ENCODE measurements at regions not wholly inside any gene's neighbourhood (a gene's known extent, or its start where the extent isn't known, plus 50 kb on each side); places are given as distances from the start of the nearest gene placed in this dataset.

DNA sequence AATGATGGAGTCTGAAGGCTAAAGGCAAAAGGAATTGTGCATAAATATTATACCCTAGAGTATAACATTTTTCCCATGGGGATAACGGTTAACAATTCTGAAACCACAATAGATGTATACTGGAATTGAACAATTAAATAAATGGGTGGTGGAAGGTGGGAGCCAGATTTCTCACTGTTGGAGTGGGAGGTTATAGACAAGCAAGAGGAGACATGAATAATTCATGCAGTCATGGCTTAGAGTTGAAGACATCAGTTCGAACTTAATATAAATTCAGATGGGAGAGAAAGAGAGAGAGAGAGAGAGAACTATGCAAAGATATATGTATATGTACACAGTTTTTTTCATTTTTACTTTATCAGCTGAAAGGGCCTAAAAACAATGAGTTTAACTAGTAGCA, 523.9 kb downstream of the FOXG1 start:
- no peak for DNase-seq
- no peak for TF ChIP-seq GATA1 (IDR thresholded peaks at IDR 0.05; ENCODE audit: low read depth, low read length)
- TF ChIP-seq POLR2A (IDR thresholded peaks at IDR 0.05; ENCODE audit: low read length), result no peak

DNA sequence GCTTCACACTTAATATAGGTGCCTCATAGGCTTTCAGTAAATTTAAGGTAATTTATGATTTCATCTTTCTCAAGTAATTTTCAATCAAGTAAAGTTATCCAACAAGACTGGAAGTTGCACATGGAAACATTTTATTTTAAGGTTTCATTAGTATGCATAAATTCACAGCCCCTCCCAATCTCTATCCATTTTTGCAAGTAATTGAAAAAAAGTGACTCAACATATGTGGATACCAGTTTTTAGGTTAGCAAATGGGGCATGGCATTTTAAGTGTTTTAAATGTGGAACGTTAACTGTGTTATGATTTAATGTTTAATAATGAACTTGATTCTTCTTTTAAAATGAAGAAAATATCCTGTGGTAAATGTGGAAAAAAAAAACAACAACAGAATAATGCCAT, 532.8 kb downstream of the FOXG1 start:
- no peak for DNase-seq
- TF ChIP-seq GATA1 (IDR thresholded peaks at IDR 0.05; ENCODE audit: low read depth, low read length) (no peak), POLR2A (IDR thresholded peaks at IDR 0.05; ENCODE audit: low read length) (no peak)

DNA sequence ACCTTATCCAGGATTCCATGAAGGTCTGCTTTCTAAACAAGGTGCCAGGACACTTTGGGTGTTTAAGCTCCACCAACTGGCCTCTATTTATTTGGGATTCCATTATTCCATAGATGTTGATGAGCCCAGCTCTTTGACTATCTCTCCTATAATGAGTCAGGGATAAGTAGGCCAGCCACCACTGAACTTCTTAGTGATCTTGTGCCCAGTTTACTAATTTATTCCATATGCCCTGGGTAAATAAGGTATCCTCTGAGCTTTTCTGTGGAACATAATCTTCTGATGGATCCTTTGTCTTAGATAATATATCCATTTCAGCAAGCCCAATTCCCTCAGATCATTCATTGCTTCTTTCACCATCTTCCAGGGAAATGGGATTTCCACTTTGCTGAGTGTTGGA, 535.0 kb downstream of the FOXG1 start:
- TF ChIP-seq GATA1 (IDR thresholded peaks at IDR 0.05; ENCODE audit: low read depth, low read length) (no peak), POLR2A (IDR thresholded peaks at IDR 0.05; ENCODE audit: low read length) (no peak)
- no peak for DNase-seq

DNA sequence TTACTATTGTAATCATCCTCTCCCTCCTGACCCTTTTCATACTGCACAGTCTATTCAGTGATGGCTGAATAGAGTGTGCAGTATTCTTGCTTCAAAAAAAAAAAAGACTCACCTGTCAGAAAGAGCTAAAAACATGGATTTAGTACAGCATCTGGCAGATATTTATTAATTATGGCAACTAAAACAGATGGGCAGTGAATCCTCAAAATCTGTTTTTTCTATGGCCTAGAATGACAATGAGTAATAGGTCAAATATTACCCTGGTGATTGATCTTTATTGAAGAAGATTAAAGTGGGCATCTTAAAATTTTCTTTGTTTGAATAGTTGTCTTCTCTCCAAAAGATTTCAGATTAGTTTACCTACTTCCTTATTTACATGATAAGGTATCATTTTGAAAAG, 543.6 kb downstream of the FOXG1 start:
- no peak for DNase-seq
- TF ChIP-seq POLR2A (IDR thresholded peaks at IDR 0.05; ENCODE audit: low read length) (no peak), GATA1 (IDR thresholded peaks at IDR 0.05; ENCODE audit: low read depth, low read length) (no peak)

DNA sequence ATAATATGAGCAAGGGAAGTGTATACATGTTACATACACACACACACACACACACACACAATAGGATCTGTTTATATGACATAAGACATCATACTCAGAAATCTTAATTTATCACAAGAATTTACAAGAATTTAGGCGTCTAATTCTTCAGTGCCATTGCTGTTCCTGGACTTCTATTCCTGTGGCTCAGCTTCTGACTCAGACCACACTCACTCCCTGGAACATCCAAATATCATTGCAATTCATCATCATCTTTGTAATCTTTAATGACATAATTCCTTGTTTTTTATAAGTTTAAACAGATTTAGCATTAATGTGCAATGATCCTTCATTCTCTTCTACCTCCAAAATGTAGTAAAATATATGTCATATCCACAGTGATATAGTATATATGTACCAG, 544.2 kb downstream of the FOXG1 start:
- no peak for DNase-seq
- TF ChIP-seq POLR2A (IDR thresholded peaks at IDR 0.05; ENCODE audit: low read length), result no peak
- TF ChIP-seq GATA1 (IDR thresholded peaks at IDR 0.05; ENCODE audit: low read depth, low read length), result no peak

DNA sequence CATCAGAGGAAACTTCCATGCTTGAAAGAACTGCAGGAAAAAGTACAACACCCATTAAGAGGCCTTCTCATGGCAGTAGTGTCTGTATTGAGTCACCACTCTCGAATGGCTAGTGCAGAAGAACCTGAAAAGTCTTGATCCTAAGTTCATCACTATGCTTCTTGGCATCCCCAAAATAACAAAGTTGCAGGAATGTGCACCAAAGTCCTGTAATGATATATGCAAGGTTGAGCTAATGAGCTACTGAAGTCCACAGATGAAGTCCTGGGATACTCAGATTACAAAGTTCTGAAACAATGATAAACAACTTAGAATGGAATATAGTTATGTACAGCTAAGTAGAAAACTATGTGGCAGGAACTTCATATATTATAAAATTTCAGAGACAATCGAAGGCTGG, 545.4 kb downstream of the FOXG1 start:
- TF ChIP-seq POLR2A (IDR thresholded peaks at IDR 0.05; ENCODE audit: low read length), result no peak
- no peak for TF ChIP-seq GATA1 (IDR thresholded peaks at IDR 0.05; ENCODE audit: low read depth, low read length)
- DNase-seq, result no peak

DNA sequence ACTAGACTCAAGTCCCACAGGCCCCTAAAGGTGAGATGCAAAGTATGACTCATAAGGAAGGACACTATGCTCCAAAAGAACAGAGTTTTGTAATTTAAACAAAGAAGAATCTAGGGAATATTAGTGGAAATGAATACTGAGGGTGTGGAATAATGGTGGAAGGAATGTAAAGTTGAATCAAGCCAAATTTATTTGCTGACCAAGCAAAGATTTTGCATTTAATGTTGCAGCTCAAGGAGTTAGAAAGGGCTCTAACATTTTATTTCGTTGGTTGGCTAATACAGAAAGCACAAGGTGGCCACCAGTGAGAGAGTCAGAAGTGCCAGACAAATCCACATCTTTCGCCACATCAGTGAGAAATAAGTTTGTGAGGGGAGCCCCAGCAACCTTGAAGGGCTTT, 550.3 kb downstream of the FOXG1 start:
- TF ChIP-seq POLR2A (IDR thresholded peaks at IDR 0.05; ENCODE audit: low read length) (no peak), GATA1 (IDR thresholded peaks at IDR 0.05; ENCODE audit: low read depth, low read length) (no peak)
- DNase-seq, result no peak

DNA sequence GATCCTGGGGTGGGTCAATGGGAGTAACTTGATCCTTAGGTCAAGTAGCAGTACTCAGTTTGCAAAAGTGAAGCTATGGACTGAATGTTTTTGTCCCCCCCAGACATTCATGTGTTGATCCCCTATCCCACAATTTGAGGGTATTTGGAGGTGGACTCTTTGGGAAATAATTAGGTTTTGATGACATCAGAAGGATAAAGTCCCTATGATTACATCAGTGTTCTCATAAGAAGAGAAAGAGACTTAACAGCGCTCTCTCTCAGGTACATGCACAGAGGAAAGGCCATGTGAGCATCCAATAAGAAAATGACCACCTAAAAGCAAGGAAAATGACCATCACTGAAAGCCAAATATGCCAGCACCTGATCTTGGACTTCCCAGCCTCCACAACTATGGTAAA, 550.8 kb downstream of the FOXG1 start:
- TF ChIP-seq GATA1 (IDR thresholded peaks at IDR 0.05; ENCODE audit: low read depth, low read length), result no peak
- no peak for TF ChIP-seq POLR2A (IDR thresholded peaks at IDR 0.05; ENCODE audit: low read length)
- no peak for DNase-seq

DNA sequence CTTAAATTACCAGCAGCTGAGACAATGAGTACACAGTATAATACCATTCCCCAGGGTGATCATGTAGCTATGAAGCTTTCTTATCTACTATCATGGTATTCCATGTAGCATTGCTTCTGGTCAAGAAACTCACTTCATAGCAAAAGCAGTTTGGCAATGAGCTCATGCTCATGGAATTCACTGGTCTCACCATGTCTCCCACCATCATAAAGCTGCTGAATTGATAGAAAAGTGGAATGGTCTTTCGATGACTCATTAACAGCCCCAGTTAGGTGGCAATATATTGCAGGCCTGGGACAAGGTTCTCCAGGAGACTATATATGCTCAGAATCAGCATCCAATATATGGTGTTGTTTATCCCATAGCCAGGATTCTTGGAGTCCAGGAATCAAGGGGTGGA, 553.7 kb downstream of the FOXG1 start:
- DNase-seq, result no peak
- TF ChIP-seq GATA1 (IDR thresholded peaks at IDR 0.05; ENCODE audit: low read depth, low read length) (no peak), POLR2A (IDR thresholded peaks at IDR 0.05; ENCODE audit: low read length) (no peak)

DNA sequence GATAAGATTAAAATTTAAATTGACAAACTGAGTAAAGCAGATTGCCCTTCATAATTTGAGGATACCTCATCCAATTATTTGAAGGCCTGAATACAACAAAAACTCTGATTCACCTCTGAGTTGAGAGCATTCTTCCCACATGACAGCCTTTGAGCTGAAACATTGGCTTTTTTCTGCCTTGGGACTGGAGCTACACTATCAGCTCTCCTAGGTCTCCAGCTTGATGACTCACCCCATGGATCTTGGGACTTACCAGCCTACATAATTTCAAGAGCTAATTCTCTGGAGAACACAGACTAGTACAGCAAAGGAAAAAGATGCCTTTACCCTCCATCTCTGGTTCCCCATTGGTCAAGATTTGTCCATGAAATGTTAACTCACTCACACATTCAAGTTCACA, 555.1 kb downstream of the FOXG1 start:
- DNase-seq, result no peak
- TF ChIP-seq GATA1 (IDR thresholded peaks at IDR 0.05; ENCODE audit: low read depth, low read length) (no peak), POLR2A (IDR thresholded peaks at IDR 0.05; ENCODE audit: low read length) (no peak)

DNA sequence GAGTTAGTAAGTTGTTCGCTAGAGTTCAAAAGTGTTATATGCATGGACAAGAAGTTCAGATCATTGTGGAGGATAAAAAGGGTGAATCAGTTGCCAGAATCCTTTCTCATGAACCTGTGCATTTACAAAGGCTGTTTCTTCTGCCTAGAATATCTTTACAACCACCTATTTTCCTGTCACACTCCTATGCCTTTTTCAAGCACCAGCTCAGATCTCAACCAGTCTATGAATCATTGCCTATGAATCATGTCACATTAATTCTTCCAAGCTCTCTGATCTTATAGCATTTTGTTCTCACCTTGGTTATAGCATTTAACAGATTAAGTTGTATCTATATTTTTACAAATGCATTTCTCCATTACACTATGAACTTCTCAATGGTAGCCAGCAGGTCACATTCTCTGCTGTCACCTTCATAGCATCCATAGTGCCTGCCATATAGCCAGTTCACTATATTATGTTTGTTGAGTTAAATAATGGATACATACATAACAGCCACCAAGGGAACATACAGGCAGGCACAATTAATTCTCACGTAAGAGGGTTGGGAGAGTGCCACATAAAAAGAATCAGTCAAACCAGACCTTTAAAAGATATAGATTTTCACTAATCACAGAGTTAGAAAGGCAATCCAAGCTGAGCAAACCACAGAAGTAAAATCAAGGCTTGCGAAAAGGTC, 573.0 kb downstream of the FOXG1 start:
- no peak for DNase-seq
- no peak for TF ChIP-seq POLR2A (IDR thresholded peaks at IDR 0.05; ENCODE audit: low read length)

DNA sequence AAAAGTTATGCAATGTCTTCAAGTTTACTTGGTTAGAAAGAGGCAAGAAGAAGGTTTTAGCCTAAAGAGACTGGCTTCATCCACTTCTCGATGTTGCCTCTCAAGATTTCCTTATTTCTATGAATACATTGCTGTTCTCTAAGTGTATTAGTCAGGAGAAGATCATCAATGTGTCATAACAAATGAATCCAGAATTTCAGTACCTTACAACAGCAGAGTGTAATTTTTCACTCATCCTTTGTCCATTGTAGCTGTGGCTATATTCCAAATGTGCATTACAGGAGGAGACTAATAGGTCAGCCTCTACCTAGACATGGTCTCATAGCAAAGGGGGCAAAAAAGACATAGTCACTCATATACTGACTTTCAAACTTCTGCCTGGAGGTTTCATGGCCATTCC, 579.1 kb downstream of the PRKD1 start:
- no peak for DNase-seq
- no peak for TF ChIP-seq GATA1 (IDR thresholded peaks at IDR 0.05; ENCODE audit: low read depth, low read length)
- no peak for TF ChIP-seq POLR2A (IDR thresholded peaks at IDR 0.05; ENCODE audit: low read length)

DNA sequence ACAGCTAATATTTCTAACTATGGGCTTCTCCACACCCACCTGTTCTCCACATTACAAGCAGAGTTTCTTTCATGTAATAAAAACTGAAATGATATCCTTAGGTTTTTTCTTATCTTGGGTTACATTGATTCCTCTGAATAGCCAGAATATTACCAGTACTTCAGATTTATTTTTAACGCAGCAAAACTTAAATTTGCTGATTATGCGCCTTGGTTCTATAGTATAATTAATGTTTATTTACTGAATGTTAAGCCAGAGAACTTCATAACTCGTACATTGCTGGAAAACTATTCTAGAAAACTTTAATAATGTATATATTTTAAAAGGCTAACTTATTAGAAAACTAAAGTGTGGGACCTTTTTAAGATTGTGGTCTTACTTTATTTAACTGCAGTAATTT, 577.2 kb downstream of the PRKD1 start:
- no peak for DNase-seq
- TF ChIP-seq GATA1 (IDR thresholded peaks at IDR 0.05; ENCODE audit: low read depth, low read length) (no peak), POLR2A (IDR thresholded peaks at IDR 0.05; ENCODE audit: low read length) (no peak)

DNA sequence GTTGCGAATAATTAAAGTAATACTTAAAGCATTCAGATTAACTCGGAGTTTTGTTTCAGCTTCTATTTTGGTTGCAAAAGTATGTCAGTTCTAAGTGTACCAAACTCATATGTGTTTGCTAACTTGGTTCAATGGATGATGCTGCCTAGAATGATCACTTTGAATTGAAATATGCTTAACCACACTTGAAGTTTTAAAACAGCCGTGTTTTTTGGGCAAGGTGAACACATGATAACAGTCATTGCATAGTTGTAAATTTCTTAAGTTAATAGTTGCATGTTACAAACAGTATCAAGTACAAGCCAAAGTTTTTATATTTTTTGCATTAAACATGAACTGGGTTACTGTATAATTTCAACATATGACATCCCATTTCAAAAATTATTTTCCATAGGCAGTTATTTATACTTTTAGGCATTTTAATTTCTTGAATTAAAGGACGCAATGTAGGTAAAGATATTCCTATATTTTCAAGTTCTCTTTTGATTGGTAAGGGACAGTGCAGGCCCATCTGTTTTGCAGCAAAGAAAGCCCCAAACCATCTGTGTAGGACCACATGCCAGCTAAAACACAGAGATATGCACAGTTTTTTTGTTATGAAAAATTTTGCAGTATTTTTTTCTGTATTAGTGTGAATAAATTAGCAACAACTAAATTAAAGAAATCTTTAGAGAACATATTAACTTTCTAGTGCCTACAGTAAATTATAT, 575.5 kb downstream of the PRKD1 start:
- TF ChIP-seq POLR2A (IDR thresholded peaks at IDR 0.05; ENCODE audit: low read length), result no peak
- TF ChIP-seq GATA1 (IDR thresholded peaks at IDR 0.05; ENCODE audit: low read depth, low read length), result no peak
- no peak for DNase-seq

DNA sequence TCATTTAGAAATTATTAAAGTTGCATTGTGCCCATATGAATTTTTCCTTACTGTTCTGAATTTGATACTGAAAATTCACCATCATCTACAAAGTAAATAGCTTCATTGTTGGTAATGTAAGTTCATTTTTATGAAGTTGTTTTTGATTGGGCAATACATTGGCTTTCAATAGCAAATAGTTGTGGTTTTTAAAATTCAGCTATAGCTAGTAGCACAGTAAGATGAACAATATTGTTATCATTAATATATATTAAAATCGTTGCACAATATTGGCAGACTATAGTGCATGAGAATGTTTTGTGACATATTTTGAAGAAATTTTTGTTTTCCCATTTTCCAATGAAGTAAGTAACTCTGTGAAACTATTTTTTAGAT, 575.0 kb downstream of the PRKD1 start:
- DNase-seq, result no peak
- TF ChIP-seq GATA1 (IDR thresholded peaks at IDR 0.05; ENCODE audit: low read depth, low read length) (no peak), POLR2A (IDR thresholded peaks at IDR 0.05; ENCODE audit: low read length) (no peak)
